Esophagus squamous epithelium (tissue), 4 donors: ENCODE measurements at regions not wholly inside any gene's neighbourhood (a gene's known extent, or its start where the extent isn't known, plus 50 kb on each side); places are given as distances from the start of the nearest gene placed in this dataset.

ENCODE experiments used
- CTCF ChIP-seq, 6 experiments: fragments of 450-650 bp in 4 of 6; fragments of 200-600 bp in 2 of 6; sonication (generic) in 2 of 6; IDR thresholded peaks; one replicate each; pipeline ENCODE4 v1.5.1; 2016 to 2019; ENCODE audit warnings: antibody characterized with exemption in 6 of 6, mild to moderate bottlenecking in 4 of 6, moderate library complexity in 4 of 6
- POLR2A ChIP-seq, 4 donors: fragments of 450-650 bp; IDR thresholded peaks; one replicate each; pipeline ENCODE4 v1.6.1; 2017; ENCODE audit warnings: antibody characterized with exemption in 4 of 4, mild to moderate bottlenecking in 4 of 4, moderate library complexity in 3 of 4

- TF ChIP-seq CTCF (IDR thresholded peaks at IDR 0.05) (no peak), POLR2A (IDR thresholded peaks at IDR 0.05) (no peak)
These were observed 159.3 kb upstream of the PPP1R26 start for GRCh38 chr9:135320331-135320730.
